Adrenal gland (tissue), 5 donors: ENCODE measurements at regions not wholly inside any gene's neighbourhood (a gene's known extent, or its start where the extent isn't known, plus 50 kb on each side); places are given as distances from the start of the nearest gene placed in this dataset.
"Not testable (repeated sequence)": the region's sequence is repeated elsewhere in the genome, so short reads cannot be mapped to it uniquely, and the experiment has no call there.

Experiments
- POLR2A ChIP-seq, 2 donors: fragments of 450-650 bp; IDR thresholded peaks; one replicate each; pipeline ENCODE4 v1.6.1; 2017; ENCODE audit warnings: antibody characterized with exemption in 2 of 2, mild to moderate bottlenecking in 2 of 2, moderate library complexity in 1 of 2
- TF ChIP-seq, protein P1 (sequence below), 6 experiments: fragments of 450-650 bp in 4 of 6; fragments of 200-600 bp in 2 of 6; sonication (generic) in 1 of 6; IDR thresholded peaks; 1 replicate in 5 of 6; 2 replicates in 1 of 6; pipeline versions ENCODE4 v1.5.1 to v1.8.0; 2016 to 2021; ENCODE audit warnings: antibody characterized with exemption in 6 of 6, mild to moderate bottlenecking in 2 of 6, moderate library complexity in 1 of 6
- donor health status: DM: no; HTN: no; CAD: no.

DNA sequence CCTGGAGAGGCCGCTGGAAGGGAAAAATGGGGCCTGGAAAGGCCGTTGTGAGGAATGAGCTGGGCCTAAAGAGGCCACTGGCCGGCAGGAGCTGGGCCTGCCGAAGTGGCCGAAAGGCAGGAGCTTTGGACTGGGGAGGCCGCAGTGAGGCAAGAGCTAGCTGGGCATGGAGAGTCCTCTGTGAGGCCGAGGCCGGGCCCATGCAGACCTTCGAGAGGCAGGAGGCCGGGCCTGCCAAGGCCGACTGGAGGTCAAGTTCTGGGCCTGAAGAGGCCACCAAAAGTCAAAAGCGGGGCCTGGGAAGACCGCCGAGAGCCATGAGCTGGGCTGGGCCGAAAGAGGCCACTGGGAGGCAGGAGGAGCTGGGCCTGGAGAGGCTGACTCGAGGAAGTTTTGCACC lies 71.6 kb upstream of the COBL start:
- not testable (repeated sequence) for TF ChIP-seq POLR2A (IDR thresholded peaks at IDR 0.05)
- TF ChIP-seq, protein P1, sequence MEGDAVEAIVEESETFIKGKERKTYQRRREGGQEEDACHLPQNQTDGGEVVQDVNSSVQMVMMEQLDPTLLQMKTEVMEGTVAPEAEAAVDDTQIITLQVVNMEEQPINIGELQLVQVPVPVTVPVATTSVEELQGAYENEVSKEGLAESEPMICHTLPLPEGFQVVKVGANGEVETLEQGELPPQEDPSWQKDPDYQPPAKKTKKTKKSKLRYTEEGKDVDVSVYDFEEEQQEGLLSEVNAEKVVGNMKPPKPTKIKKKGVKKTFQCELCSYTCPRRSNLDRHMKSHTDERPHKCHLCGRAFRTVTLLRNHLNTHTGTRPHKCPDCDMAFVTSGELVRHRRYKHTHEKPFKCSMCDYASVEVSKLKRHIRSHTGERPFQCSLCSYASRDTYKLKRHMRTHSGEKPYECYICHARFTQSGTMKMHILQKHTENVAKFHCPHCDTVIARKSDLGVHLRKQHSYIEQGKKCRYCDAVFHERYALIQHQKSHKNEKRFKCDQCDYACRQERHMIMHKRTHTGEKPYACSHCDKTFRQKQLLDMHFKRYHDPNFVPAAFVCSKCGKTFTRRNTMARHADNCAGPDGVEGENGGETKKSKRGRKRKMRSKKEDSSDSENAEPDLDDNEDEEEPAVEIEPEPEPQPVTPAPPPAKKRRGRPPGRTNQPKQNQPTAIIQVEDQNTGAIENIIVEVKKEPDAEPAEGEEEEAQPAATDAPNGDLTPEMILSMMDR (IDR thresholded peaks at IDR 0.05), result not testable (repeated sequence)
